H1 (cell line): ENCODE measurements at regions not wholly inside any gene's neighbourhood (a gene's known extent, or its start where the extent isn't known, plus 50 kb on each side); places are given as distances from the start of the nearest gene placed in this dataset.

Source experiments
- ASH2L ChIP-seq: fragments of 200-600, 300-600 bp; sonication (generic); IDR thresholded peaks from one replicate; pipeline ENCODE4 v1.7.1; 2017; ENCODE audit warnings: low read length
- BACH1 ChIP-seq: IDR thresholded peaks from 2 replicates; pipeline ENCODE4 v1.6.1; 2012; ENCODE audit warnings: low read length, improper control_type of control experiment
- CHD7 ChIP-seq: fragments of 300-600 bp; sonication (generic); IDR thresholded peaks from 2 replicates; pipeline ENCODE4 v1.7.1; 2012; ENCODE audit warnings: low read length, moderate library complexity, mild to moderate bottlenecking, inconsistent platforms; ENCODE audit not compliant: insufficient replicate concordance
- HDAC2 ChIP-seq, 2 experiments: fragments of 300-600 bp in 1 of 2; sonication (generic) in 1 of 2; IDR thresholded peaks; 2 replicates each; pipeline ENCODE4 v1.6.1; 2011 to 2012; ENCODE audit warnings: low read depth in 2 of 2, low read length in 2 of 2, mild to moderate bottlenecking in 2 of 2, moderate library complexity in 2 of 2, borderline replicate concordance in 1 of 2, inconsistent platforms in 1 of 2
- POLR2A ChIP-seq, 2 experiments: IDR thresholded peaks; 1 replicate in 1 of 2; 2 replicates in 1 of 2; pipeline ENCODE4 v1.6.1; 2011; ENCODE audit warnings: low read depth in 2 of 2, low read length in 2 of 2, mild to moderate bottlenecking in 2 of 2; ENCODE audit errors: control extremely low read depth in 1 of 2
- POU5F1 ChIP-seq: IDR thresholded peaks from 2 replicates; pipeline ENCODE4 v1.6.1; 2011; ENCODE audit warnings: low read depth, mild to moderate bottlenecking, low read length, moderate library complexity
- SAP30 ChIP-seq: fragments of 300-600 bp; sonication (generic); IDR thresholded peaks from 2 replicates; pipeline ENCODE4 v1.7.1; 2012; ENCODE audit warnings: low read length, moderate library complexity, mild to moderate bottlenecking, inconsistent platforms; ENCODE audit not compliant: insufficient read depth, insufficient replicate concordance
- SRF ChIP-seq: IDR thresholded peaks from 2 replicates; pipeline ENCODE4 v1.6.1; 2011; ENCODE audit warnings: mild to moderate bottlenecking, low read depth, low read length, moderate library complexity
- TEAD4 ChIP-seq: IDR thresholded peaks from 2 replicates; pipeline ENCODE4 v1.6.1; 2012; ENCODE audit warnings: low read depth, low read length, inconsistent platforms, mixed read lengths
- TF ChIP-seq, protein P1 (sequence below): IDR thresholded peaks from 2 replicates; pipeline ENCODE4 v1.6.1; 2011; ENCODE audit warnings: low read depth, mild to moderate bottlenecking, low read length; ENCODE audit not compliant: insufficient read depth

DNA sequence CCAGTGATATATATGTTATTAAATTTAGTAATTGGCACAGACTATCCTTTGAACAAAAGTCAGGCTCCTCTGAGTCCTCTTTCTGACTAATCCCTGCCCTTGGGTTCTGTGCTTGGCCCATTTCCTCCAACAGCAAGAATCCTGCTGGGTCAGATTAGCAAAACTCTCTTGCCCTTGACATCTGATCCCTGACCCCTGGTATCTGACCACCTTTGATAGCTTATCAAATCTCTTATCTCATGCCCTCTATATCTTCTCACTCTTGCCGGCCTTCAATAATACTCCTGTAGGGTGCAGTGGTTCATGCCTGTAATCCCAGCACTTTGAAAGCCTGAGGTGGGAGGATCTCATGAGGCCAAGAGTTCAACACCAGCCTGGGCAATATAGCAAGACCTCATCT is 245.5 kb upstream of the FAM47A start (continued):
- TF ChIP-seq CHD7 (no peak), SRF (no peak), HDAC2 (IDR thresholded peaks at IDR 0.05; ENCODE audit: borderline replicate concordance in 1 of 2, low read depth in 2 of 2, low read length in 2 of 2) (no peak), POU5F1 (no peak), BACH1 (no peak), SAP30 (no peak), TEAD4 (no peak), ASH2L (no peak), POLR2A (IDR thresholded peaks at IDR 0.05; ENCODE audit: control extremely low read depth in 1 of 2, low read depth in 2 of 2, low read length in 2 of 2) (no peak)
- TF ChIP-seq, protein P1, sequence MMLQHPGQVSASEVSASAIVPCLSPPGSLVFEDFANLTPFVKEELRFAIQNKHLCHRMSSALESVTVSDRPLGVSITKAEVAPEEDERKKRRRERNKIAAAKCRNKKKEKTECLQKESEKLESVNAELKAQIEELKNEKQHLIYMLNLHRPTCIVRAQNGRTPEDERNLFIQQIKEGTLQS, result no peak
